Esophagus muscularis mucosa (tissue), 3 donors: ENCODE measurements at regions not wholly inside any gene's neighbourhood (a gene's known extent, or its start where the extent isn't known, plus 50 kb on each side); places are given as distances from the start of the nearest gene placed in this dataset.

Source experiments
- CTCF ChIP-seq, 3 experiments: fragments of 200-600 bp in 2 of 3; fragments of 450-650 bp in 1 of 3; sonication (generic) in 2 of 3; IDR thresholded peaks; one replicate each; pipeline ENCODE4 v1.5.1; 2017 to 2019; ENCODE audit warnings: antibody characterized with exemption in 3 of 3, mild to moderate bottlenecking in 2 of 3, moderate library complexity in 1 of 3
- POLR2A ChIP-seq: fragments of 450-650 bp; IDR thresholded peaks from one replicate; pipeline ENCODE4 v1.6.1; 2017; ENCODE audit warnings: antibody characterized with exemption, moderate library complexity, mild to moderate bottlenecking, low read depth
- POLR2AphosphoS5 ChIP-seq, 2 donors: sonication (generic); formaldehyde crosslinking; IDR thresholded peaks; one replicate each; pipeline ENCODE4 v1.6.1; 2017; ENCODE audit warnings: antibody characterized with exemption in 2 of 2

- TF ChIP-seq POLR2AphosphoS5 (IDR thresholded peaks at IDR 0.05): no peak
- TF ChIP-seq CTCF (IDR thresholded peaks at IDR 0.05): no peak
- TF ChIP-seq POLR2A: no peak
These were observed 128.4 kb downstream of the AKAP11 start for GRCh38 chr13:42400188-42400833.
